Left kidney (tissue), 1 donor: ENCODE measurements at regions not wholly inside any gene's neighbourhood (a gene's known extent, or its start where the extent isn't known, plus 50 kb on each side); places are given as distances from the start of the nearest gene placed in this dataset.
"Not testable (repeated sequence)": the region's sequence is repeated elsewhere in the genome, so short reads cannot be mapped to it uniquely, and the experiment has no call there.

Experiments
- DNase-seq: peaks from one replicate; pipeline ENCODE4 v3.0.0-alpha.2; 2013

GRCh38 chr2:2588777-2589176, 257.7 kb upstream of the MYT1L start:
- no peak for DNase-seq

GRCh38 chr2:2587354-2587753, 256.3 kb upstream of the MYT1L start:
- DNase-seq: no peak

GRCh38 chr2:2586931-2587330, 255.9 kb upstream of the MYT1L start:
- no peak for DNase-seq

- DNase-seq: no peak
These were observed 255.1 kb upstream of the MYT1L start for GRCh38 chr2:2586068-2586776.

- DNase-seq: no peak
These were observed 252.0 kb upstream of the MYT1L start for GRCh38 chr2:2582998-2583545.

- no peak for DNase-seq
These were observed 250.5 kb upstream of the MYT1L start for GRCh38 chr2:2581331-2582159.

- DNase-seq: not testable (repeated sequence)
These were observed 249.8 kb upstream of the MYT1L start for GRCh38 chr2:2580841-2581240.

- DNase-seq: no peak
These were observed 249.3 kb upstream of the MYT1L start for GRCh38 chr2:2580341-2580740.

- no peak for DNase-seq
These were observed 248.7 kb upstream of the MYT1L start for GRCh38 chr2:2579814-2580213.

- no peak for DNase-seq
These were observed 246.3 kb upstream of the MYT1L start for GRCh38 chr2:2577407-2577831.

GRCh38 chr2:2575870-2576386, 244.9 kb upstream of the MYT1L start:
- DNase-seq: no peak

GRCh38 chr2:2575181-2575577, 244.1 kb upstream of the MYT1L start:
- DNase-seq: no peak

- no peak for DNase-seq
These were observed 243.5 kb upstream of the MYT1L start for GRCh38 chr2:2574401-2575180.

GRCh38 chr2:2573658-2574293, 242.7 kb upstream of the MYT1L start:
- DNase-seq: no peak

- DNase-seq: no peak
These were observed 242.1 kb upstream of the MYT1L start for GRCh38 chr2:2573205-2573604.

- DNase-seq: no peak
These were observed 241.5 kb upstream of the MYT1L start for GRCh38 chr2:2572393-2573204.

- DNase-seq: no peak
These were observed 240.5 kb upstream of the MYT1L start for GRCh38 chr2:2571301-2572150.

GRCh38 chr2:2570871-2571270, 239.8 kb upstream of the MYT1L start:
- no peak for DNase-seq

GRCh38 chr2:2570360-2570759, 239.3 kb upstream of the MYT1L start:
- no peak for DNase-seq

- no peak for DNase-seq
These were observed 238.8 kb upstream of the MYT1L start for GRCh38 chr2:2569836-2570235.
